OCI-LY1 (cell line): ENCODE measurements at regions not wholly inside any gene's neighbourhood (a gene's known extent, or its start where the extent isn't known, plus 50 kb on each side); places are given as distances from the start of the nearest gene placed in this dataset.

ENCODE experiments used
- H2AFZ ChIP-seq: fragments of 200-600 bp; sonication (generic), shearing (Covaris generic); 2 replicates; pipeline ENCODE4 v1.6.0; 2014; ENCODE audit warnings: antibody characterized with exemption, mild to moderate bottlenecking, low read length
- H3F3A ChIP-seq: fragments of 200-600 bp; sonication (generic), shearing (Covaris generic); 2 replicates; pipeline ENCODE4 v1.6.0; 2014; ENCODE audit warnings: mild to moderate bottlenecking, antibody characterized with exemption, low read length, moderate library complexity; ENCODE audit not compliant: insufficient read depth
- H3K27ac ChIP-seq: fragments of 200-600 bp; sonication (generic); 2 replicates; pipeline ENCODE4 v1.5.1; 2014; ENCODE audit warnings: low read length, mixed run types, mild to moderate bottlenecking, low read depth; ENCODE audit not compliant: poor library complexity, severe bottlenecking
- H3K27me3 ChIP-seq: fragments of 200-600 bp; sonication (generic); 2 replicates; pipeline ENCODE4 v1.6.0; 2014; ENCODE audit warnings: antibody characterized with exemption, mild to moderate bottlenecking, low read length, moderate library complexity; ENCODE audit not compliant: insufficient read depth
- H3K36me3 ChIP-seq: fragments of 200-600 bp; sonication (generic); 2 replicates; pipeline ENCODE4 v1.6.1; 2014; ENCODE audit warnings: mild to moderate bottlenecking, antibody characterized with exemption, low read length, moderate library complexity, mixed read lengths; ENCODE audit not compliant: insufficient read depth
- H3K4me1 ChIP-seq: fragments of 200-600 bp; sonication (generic); 2 replicates; pipeline ENCODE4 v1.5.1; 2014; ENCODE audit warnings: mild to moderate bottlenecking, low read length, moderate library complexity; ENCODE audit not compliant: insufficient read depth, severe bottlenecking
- H3K4me2 ChIP-seq: fragments of 200-600 bp; sonication (generic), shearing (Covaris generic); 2 replicates; pipeline ENCODE4 v1.6.1; 2014; ENCODE audit warnings: low read length
- H3K4me3 ChIP-seq: fragments of 200-600 bp; sonication (generic); 2 replicates; pipeline ENCODE4 v1.5.1; 2014; ENCODE audit warnings: low read length, low read depth, mild to moderate bottlenecking, mixed read lengths; ENCODE audit not compliant: poor library complexity, severe bottlenecking
- H3K79me2 ChIP-seq: fragments of 200-600 bp; shearing (Covaris generic); 2 replicates; pipeline ENCODE4 v1.6.1; 2016; ENCODE audit warnings: mixed run types, low read length, mixed read lengths; ENCODE audit not compliant: insufficient read depth
- H3K9ac ChIP-seq: fragments of 200-600 bp; sonication (generic), shearing (Covaris generic); 2 replicates; pipeline ENCODE4 v1.6.1; 2014; ENCODE audit warnings: mild to moderate bottlenecking, low read length, mixed read lengths
- H3K9me2 ChIP-seq: fragments of 200-600 bp; sonication (generic), shearing (Covaris generic); 2 replicates; pipeline ENCODE4 v1.6.1; 2014; ENCODE audit warnings: low read depth, mild to moderate bottlenecking, low read length, mixed read lengths
- H3K9me3 ChIP-seq: fragments of 200-600 bp; shearing (Covaris generic); 2 replicates; pipeline ENCODE4 v1.6.1; 2014; ENCODE audit warnings: low read length, mixed read lengths
- H4K20me1 ChIP-seq: fragments of 200-600 bp; sonication (generic), shearing (Covaris generic); 2 replicates; pipeline ENCODE4 v1.6.0; 2016; ENCODE audit warnings: mild to moderate bottlenecking, low read length; ENCODE audit not compliant: insufficient read depth
- CTCF ChIP-seq: fragments of 200-600 bp; sonication (generic), shearing (Covaris generic); IDR thresholded peaks from 2 replicates; pipeline ENCODE4 v1.5.1; 2017; ENCODE audit warnings: mild to moderate bottlenecking, antibody characterized with exemption, low read length, moderate library complexity, mixed read lengths
- EZH2 ChIP-seq: fragments of 200-600 bp; sonication (generic), shearing (Covaris generic); IDR thresholded peaks from 2 replicates; pipeline ENCODE4 v1.8.0; 2017; ENCODE audit warnings: borderline replicate concordance, mixed run types, mild to moderate bottlenecking, antibody characterized with exemption, low read length, moderate library complexity, mixed read lengths

GRCh38 chr4:14338585-14339265, 663.6 kb upstream of the CPEB2 start:
- TF ChIP-seq CTCF, result no peak
- no peak for TF ChIP-seq EZH2
- no peaks in the 10 kb centered on the region for H3K79me2 ChIP-seq

GRCh38 chr4:14339715-14340114, 662.6 kb upstream of the CPEB2 start:
- H3K4me2 ChIP-seq, result no peak overlapping the region
- no peaks in the 10 kb centered on the region for H3K36me3 ChIP-seq
- no peaks in the 10 kb centered on the region for H4K20me1 ChIP-seq
- TF ChIP-seq CTCF (no peak), EZH2 (no peak)
- H3K9ac ChIP-seq, result no peak overlapping the region
- H3K79me2 ChIP-seq, result no peaks in the 10 kb centered on the region
- no peaks in the 10 kb centered on the region for H3K9me2 ChIP-seq
- H3F3A ChIP-seq, result no peaks in the 10 kb centered on the region
- H3K27me3 ChIP-seq, result no peaks in the 10 kb centered on the region
- H3K9me3 ChIP-seq, result no peaks in the 10 kb centered on the region
- H2AFZ ChIP-seq, result no peak overlapping the region
- H3K4me3 ChIP-seq, result no peak overlapping the region
- no peaks in the 10 kb centered on the region for H3K4me1 ChIP-seq
- no peak overlapping the region for H3K27ac ChIP-seq

More at GRCh38 chr4:14338585-14339265, 663.6 kb upstream of the CPEB2 start:
- Histone ChIP-seq H3K4me1 (no peaks in the 10 kb centered on the region), H3K9me2 (no peaks in the 10 kb centered on the region), H3K4me3 (no peak overlapping the region), H3K9ac (no peak overlapping the region), H3F3A (no peaks in the 10 kb centered on the region), H4K20me1 (no peaks in the 10 kb centered on the region), H3K4me2 (no peak overlapping the region), H3K36me3 (no peaks in the 10 kb centered on the region), H2AFZ (no peak overlapping the region), H3K27ac (no peak overlapping the region), H3K27me3 (no peaks in the 10 kb centered on the region), H3K9me3 (no peaks in the 10 kb centered on the region)

- Histone ChIP-seq H3K4me1 (no peaks in the 10 kb centered on the region), H3F3A (no peaks in the 10 kb centered on the region), H3K27me3 (no peaks in the 10 kb centered on the region), H4K20me1 (no peaks in the 10 kb centered on the region), H3K4me2 (no peak overlapping the region), H3K9me2 (no peaks in the 10 kb centered on the region), H3K36me3 (no peaks in the 10 kb centered on the region), H3K79me2 (no peaks in the 10 kb centered on the region), H3K27ac (no peak overlapping the region), H3K9me3 (no peaks in the 10 kb centered on the region), H3K9ac (no peak overlapping the region), H3K4me3 (no peak overlapping the region), H2AFZ (no peak overlapping the region)
- TF ChIP-seq CTCF (no peak), EZH2 (no peak)
These were observed 662.0 kb upstream of the CPEB2 start for GRCh38 chr4:14340321-14340720.
